ENCODE measurements at regions not wholly inside any gene's neighbourhood (a gene's known extent, or its start where the extent isn't known, plus 50 kb on each side); places are given as distances from the start of the nearest gene placed in this dataset.
A peak's percentile ranks its signal among the peaks of the same experiment; 100 is the strongest.

DNA sequence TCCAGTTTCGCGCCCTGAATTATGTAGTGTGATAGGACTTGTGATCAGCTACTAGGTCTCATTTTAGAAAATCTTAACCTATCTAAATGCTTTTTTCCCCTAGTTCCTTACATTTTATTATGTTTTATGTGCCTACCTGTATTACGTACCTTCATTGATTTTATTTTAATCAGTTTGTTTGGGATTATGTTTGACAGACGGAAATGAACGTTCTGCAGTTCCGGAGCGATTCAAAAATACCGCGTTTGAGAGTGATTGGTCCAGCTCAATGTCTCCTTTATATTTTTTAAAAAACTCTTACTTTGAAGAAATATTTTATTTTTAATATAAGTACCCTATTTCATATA is 114.3 kb upstream of the BTN3A2 start:
- TF ChIP-seq, protein P1, sequence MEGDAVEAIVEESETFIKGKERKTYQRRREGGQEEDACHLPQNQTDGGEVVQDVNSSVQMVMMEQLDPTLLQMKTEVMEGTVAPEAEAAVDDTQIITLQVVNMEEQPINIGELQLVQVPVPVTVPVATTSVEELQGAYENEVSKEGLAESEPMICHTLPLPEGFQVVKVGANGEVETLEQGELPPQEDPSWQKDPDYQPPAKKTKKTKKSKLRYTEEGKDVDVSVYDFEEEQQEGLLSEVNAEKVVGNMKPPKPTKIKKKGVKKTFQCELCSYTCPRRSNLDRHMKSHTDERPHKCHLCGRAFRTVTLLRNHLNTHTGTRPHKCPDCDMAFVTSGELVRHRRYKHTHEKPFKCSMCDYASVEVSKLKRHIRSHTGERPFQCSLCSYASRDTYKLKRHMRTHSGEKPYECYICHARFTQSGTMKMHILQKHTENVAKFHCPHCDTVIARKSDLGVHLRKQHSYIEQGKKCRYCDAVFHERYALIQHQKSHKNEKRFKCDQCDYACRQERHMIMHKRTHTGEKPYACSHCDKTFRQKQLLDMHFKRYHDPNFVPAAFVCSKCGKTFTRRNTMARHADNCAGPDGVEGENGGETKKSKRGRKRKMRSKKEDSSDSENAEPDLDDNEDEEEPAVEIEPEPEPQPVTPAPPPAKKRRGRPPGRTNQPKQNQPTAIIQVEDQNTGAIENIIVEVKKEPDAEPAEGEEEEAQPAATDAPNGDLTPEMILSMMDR (IDR thresholded peaks at IDR 0.05; ENCODE audit: extremely low read depth, missing control alignments): no peak
- no peak for DNase-seq (ENCODE audit: low spot score)

DNA sequence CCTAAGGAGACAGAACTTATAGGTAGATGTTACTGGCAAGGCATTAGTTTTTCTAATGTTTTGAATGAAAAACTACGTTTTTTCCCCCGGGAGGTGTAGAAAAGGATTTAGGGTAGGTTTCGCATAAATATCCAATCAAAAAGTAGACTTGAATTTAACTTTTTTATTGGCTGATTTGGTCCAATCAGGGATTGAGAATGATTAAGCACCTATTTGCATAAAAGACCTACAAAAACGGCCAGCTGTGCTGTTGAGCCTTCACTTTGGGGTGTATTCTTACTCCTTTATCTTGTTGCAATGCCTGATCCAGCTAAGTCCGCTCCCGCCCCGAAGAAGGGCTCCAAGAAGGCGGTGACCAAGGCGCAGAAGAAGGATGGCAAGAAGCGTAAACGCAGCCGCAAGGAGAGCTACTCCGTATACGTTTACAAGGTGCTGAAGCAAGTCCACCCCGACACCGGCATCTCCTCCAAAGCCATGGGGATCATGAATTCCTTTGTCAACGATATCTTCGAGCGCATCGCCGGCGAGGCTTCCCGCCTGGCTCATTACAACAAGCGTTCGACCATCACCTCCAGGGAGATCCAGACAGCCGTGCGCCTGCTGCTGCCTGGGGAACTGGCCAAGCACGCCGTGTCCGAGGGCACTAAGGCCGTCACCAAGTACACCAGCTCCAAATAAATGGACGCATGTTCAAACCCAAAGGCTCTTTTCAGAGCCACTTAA is 113.5 kb upstream of the BTN3A2 start:
- TF ChIP-seq, protein P1 (IDR thresholded peaks at IDR 0.05; ENCODE audit: extremely low read depth, missing control alignments): no peak
- DNase-seq (ENCODE audit: low spot score): peak; percentile 72

DNA sequence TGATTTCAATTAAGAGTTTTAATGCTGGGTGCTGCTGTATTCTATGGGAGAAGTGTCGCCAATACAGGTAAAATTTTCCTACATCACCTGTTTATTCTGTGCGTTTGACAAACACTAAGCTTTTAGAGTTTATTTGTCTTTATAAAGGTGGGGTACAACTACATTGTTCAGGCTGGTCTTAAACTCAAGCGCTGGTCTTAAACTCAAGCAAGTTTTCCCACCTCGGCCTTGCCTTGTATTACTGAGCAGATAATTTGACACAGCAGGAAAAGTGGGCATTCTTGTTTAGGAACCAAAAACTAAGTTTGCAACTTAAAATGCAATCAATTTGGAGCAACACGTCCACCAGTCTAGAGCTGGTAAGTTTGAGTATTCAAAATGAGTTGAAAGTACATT is 112.9 kb upstream of the BTN3A2 start:
- DNase-seq (ENCODE audit: low spot score): no peak

DNA sequence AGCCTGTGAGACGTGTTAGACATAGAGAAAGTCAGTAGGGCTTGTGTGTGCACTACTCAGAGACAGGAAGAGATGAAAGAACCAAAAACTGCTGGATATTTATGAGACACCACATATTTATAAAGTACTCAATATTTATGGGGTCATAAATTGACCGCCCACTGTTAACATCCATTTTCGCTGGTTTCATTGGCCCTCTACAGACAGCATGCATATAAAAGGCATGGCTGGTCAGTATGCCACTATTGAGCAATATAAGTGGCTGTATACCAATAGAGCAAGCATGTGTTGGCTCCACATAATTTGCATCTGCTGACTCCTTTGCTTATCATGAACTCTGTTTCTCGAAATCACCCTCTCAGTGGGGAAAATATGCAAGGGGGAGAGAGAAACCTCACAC is 110.3 kb upstream of the BTN3A2 start:
- no peak for DNase-seq (ENCODE audit: low spot score)
- TF ChIP-seq, protein P1 (IDR thresholded peaks at IDR 0.05; ENCODE audit: extremely low read depth, missing control alignments): no peak

More for the DNA sequence above, 112.9 kb upstream of the BTN3A2 start:
- TF ChIP-seq, protein P1 (IDR thresholded peaks at IDR 0.05; ENCODE audit: extremely low read depth, missing control alignments): no peak

DNA sequence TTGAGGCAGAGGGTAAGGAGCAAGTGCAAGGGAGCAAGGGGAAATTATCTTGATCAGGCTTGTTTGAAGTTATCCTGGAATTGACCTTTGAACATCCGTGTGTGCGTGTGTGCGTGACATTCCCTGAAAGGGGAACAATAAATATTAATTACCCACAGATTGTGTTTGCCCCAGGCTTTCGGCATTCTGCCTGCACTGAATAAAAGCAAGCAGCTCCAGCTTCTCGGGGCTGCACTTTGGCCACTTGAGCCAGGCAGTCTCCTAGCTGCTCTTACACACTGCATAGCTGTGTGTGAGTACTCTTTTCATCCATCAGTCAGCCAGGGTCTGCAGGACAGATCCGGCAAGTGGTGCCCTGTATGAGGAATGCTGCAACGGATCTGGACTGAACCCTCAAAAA is 107.7 kb upstream of the BTN3A2 start:
- TF ChIP-seq, protein P1 (IDR thresholded peaks at IDR 0.05; ENCODE audit: extremely low read depth, missing control alignments): no peak
- DNase-seq (ENCODE audit: low spot score): no peak

DNA sequence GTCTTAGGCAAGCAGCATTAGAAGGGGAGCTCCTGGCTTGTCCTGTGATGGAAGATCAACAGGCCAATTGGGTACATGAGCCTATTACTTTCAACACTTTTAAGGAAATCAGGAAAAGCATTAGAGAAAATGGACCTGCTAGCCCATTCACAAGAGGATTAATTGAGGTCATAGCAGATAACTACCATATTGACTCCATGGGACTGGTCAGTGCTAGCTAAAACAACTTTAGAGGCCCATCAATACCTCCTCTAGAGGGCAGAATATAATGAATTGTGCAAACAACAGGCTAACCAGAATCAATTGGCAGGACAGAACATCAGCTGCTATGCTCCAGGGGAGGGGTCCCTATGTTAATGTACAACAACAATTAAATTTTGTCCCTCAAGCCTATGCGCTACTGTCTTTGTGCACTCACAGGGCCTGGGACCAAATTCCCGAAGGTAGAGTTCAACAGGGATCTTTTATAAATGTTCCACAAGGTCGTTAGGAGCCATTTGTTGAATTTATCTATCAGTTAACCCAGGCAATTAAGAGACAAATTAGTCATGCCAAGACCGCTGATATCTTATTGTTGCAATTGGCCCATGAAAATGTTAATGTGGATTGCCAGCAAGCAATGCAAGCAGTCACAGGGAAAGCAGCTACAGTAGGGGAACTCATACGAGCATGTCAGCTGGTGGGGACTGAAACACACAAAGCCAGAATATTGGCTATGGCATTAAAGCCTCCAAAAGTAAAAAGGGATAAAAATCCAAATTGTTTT is 106.6 kb upstream of the BTN3A2 start:
- TF ChIP-seq, protein P1 (IDR thresholded peaks at IDR 0.05; ENCODE audit: extremely low read depth, missing control alignments): peak; percentile 12
- no peak for DNase-seq (ENCODE audit: low spot score)

DNA sequence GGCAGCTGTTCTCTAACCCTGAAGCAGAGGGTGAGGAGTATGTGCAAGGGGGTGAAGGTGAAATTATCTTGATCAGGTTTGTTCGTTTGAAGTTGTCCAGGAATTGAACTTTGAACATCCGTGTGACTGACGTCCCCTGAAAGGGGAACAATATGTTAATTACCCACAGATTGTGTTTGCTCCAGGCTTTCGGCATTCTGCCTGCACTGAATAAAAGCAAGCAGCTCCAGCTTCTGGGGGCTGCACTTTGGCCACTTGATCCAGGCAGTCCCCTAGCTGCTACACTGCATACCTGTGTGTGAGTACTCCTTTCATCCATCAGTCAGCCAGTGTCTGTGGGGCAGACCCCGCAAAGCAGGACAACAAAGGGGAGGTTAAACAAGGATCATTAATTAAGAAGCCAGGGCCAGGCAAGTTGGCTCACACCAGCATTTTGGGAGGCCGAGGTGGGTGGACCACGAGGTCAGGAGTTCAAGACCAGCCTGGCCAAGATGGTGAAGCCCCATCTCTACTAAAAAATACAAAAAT is 104.8 kb upstream of the BTN3A2 start:
- DNase-seq (ENCODE audit: low spot score): no peak
- TF ChIP-seq, protein P1 (IDR thresholded peaks at IDR 0.05; ENCODE audit: extremely low read depth, missing control alignments): no peak
